HG03575 (cell line): ENCODE measurements at regions not wholly inside any gene's neighbourhood (a gene's known extent, or its start where the extent isn't known, plus 50 kb on each side); places are given as distances from the start of the nearest gene placed in this dataset.

Source experiments
- ATAC-seq: cut with Tn5 transposase; IDR thresholded peaks from one replicate; pipeline ENCODE4 v1.9.1; 2021; ENCODE audit not compliant: unreplicated experiment, insufficient number of reproducible peaks, low FRiP score; ENCODE audit errors: extremely low read depth

GRCh38 chr13:74084375-74084935 lies 49.7 kb downstream of the KLF12 start:
- no peak for ATAC-seq

DNA sequence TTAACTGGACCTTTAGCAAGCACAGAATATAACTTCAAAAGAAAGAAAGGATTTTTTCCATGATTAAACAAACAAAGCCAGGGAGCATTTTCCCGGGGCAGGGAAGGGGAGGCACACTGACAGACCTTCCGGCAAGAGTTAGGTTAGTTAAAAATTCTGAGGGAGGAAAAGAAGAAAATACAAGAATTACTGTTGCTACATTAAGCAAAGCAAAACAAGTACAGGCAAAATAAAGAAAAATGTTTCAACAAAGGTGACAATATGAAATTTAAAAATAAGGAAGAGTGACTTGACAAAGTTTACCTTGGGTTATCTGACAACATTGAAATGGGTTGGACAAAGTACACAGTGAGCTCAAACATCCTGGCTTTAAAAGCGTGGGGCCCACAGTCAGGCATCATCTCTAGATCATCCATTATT lies 51.5 kb downstream of the KLF12 start:
- ATAC-seq, result no peak

GRCh38 chr13:74080762-74081161 lies 53.4 kb downstream of the KLF12 start:
- no peak for ATAC-seq

DNA sequence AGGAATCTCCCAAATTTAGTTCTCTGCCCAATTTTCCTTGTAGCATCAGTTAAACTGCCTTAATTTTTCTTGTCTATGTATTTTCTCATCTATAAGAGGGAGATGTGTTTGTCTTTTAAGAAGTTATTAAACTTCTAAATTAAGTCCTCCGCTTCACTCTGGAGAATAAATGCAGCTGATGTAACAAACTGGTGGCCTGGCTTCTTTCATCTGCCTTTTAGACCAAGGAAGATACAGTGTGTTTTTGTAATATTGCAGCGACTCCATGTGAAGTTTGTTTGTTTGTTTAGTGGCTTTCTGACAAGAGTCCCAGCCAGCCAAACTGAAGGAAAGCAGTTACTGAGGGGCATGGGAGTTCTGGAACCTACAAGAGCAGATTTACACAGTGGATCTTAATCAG lies 56.4 kb downstream of the KLF12 start:
- no peak for ATAC-seq

- no peak for ATAC-seq
Measured at GRCh38 chr13:74077375-74077774, 56.8 kb downstream of the KLF12 start.

DNA sequence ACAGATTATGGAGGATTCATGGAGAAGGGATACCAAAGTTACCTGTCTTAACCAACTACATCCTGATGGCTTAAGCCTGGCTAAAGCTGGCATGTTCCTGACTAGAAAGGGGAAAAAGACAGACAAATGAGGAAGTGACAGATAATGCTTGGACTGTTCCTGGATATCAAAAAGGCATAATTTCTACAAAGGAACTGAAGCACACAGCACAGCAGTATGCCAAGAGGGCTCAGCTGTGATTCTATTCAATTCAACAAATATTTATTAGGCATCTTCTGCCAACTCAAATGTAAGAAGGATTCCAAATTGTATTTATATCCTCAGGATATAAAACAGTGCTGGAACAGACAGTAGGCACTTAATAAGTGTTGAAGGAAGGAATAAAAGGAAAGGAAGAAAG lies 59.5 kb downstream of the KLF12 start:
- ATAC-seq, result no peak

- ATAC-seq, result no peak
Measured at GRCh38 chr13:74073274-74073673, 60.9 kb downstream of the KLF12 start.

DNA sequence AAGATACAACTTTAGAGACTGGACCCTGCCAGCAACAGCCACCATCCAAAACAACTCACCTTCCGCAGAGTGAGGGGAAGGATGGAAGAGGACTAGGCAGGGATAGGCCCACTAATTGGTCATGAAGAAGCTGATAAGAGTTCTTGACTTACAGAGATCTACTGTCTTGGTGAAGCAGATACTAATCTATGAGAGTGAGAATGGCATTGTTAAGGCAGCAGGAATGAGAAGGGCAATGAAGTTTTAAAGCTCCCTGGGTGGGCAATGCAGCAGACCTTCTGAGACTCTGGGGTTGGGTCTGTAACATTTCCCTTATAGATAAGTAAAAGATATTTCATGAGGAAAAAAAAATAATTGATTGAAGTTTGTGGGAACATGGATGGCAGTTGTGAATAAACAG lies 63.7 kb downstream of the KLF12 start:
- ATAC-seq, result no peak

DNA sequence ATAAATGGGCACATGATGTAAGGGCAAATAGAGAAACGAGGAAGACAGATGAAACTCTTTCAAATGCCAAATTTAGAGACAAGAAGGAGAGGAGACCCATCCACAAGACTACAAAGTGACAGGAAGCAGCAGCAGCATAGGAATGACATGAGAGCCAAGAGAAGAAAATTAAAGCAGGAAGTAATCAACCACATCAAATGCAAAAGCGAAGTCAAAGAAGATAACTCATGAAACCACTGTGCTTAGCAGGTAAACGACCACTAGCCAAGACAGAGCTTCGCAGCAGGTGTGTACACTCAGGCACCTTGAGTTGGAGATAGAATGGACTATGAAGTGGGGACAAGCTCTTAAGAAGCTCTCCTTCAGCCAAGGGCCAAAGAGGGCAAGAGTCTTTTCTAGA lies 64.1 kb downstream of the KLF12 start:
- ATAC-seq, result no peak

GRCh38 chr13:74068471-74068870 lies 65.7 kb downstream of the KLF12 start:
- ATAC-seq, result no peak

- ATAC-seq, result no peak
Measured at GRCh38 chr13:74067818-74068217, 66.4 kb downstream of the KLF12 start.

GRCh38 chr13:74066937-74067336 lies 67.3 kb downstream of the KLF12 start:
- no peak for ATAC-seq

DNA sequence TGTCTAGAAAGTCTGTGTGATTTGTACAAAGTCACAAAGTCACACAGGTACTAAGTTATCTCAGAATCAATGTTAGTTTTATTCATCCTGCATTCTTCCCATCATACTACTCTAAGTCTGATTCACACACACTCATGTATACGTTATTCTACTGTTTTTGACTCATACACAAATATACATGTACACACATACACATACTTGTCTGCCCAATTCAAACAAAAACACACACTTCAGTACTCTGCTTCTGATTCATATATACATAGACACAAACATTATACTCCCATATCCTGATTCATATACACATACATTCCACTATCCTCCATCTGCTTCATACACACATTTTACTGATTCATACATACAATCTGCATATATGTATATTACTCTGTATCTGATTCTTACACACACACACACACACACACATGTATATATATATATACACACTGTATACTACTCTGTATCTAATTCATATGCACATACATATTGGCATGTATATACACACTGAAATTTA lies 69.3 kb downstream of the KLF12 start:
- no peak for ATAC-seq

DNA sequence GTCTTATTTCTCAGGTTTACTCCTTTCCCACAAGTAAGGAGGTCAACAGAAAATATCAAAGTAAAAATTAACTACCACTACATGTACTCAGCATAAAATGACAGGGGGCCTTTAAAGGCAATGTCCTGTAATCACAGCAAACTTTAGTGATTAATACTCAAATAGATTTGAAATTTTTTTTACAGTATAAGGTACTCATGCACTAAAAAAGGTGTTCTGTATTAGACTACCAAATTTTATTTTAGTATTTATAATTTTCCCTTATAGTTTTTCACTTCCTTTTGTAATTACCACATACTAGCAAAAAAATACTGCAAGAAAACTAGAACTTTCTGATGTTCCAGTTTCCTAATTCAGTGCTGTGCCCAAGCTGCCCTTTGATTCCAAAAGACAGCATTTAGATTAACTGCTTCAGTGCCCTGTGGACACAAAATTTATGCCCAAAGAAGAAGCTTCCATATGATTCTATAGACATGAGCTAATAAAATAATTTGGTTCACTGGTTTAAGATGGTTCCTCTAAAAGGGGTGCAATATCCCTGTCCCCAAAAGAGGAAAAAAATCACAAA lies 70.6 kb downstream of the KLF12 start:
- ATAC-seq, result no peak

DNA sequence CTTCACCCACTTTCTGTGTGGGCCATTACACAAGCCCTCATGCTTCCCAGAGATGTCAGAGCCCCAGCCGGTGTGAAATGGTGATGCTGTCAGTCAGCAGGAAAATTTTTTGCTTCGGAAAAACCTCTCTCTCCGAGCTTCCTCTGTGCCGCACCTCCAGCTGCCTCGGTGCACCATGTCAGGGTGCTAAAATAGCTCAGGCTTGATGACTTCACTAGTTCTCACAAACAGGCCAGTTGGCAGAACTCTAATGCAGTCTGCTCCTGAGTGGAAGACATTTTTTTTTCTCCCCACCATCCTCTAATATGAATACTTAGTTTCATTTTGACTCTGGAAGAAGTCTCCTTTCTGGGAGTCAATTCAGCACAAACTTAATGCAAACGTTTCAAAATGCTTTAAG lies 71.3 kb downstream of the KLF12 start:
- peak; percentile 60 for ATAC-seq

DNA sequence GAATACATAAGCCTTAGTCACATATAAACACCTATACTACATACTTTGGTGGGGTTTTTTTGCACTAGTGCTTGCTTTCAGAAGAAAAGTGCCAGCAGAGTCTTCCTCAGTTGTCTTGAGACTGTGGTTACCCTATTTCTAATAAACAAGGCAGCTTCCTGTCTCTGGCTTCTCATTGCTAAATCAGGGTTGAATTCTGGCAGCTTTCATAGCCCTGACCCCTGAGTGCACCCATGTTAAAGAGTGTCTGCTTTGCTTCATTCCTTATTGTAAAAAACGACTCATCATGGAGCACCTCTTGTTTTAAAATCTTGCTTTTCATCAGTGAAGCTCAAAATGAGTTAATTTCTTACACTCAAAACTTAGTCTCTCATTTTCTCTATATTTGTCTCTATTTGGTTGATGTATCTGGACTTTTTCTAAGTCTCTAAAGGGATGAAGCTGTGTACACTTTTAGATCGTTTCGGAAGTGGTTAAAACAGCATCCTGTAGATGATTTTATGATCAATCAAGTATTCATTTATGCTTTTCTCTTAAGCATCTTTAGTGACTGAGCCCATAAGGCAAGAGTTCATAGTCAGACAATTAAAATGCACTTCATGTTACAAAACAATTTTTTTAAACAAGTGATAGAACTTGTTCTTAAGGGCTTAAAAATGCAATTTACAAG lies 72.1 kb downstream of the KLF12 start:
- peak; percentile 48 for ATAC-seq

DNA sequence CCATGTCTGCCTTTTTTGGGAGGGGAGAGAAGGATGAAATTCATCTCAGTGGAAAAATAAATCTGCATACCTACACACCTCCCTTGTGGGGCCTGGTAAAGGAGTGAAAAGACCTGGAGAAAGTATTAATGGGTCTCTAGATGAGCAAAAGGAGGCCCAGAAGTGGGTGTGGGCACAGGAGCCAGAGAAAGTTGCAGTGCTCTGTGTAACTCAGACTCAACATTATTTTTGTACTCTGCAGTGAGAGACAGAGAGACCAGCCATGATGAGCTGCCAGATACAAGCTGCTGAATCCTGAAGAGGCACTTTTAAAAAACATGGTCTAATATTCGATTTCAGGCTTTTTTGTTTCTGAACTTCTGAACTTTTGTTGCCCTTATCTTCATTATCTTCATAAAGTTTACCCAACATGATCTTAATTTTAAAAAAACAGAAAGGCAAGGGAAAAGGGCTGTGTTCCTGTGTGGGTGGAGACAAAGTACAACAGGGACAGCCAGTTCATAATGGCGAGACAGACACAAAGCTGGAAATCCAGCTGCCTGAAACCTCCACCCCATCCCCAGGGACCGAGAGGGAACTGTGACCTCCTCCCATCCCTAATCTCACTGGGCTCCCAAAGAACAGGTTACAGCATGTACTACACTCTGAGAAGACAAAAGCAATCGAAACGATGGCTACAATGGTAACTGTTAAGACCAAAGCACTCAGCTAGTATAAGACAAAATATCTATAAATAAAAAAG lies 77.2 kb downstream of the KLF12 start:
- no peak for ATAC-seq

DNA sequence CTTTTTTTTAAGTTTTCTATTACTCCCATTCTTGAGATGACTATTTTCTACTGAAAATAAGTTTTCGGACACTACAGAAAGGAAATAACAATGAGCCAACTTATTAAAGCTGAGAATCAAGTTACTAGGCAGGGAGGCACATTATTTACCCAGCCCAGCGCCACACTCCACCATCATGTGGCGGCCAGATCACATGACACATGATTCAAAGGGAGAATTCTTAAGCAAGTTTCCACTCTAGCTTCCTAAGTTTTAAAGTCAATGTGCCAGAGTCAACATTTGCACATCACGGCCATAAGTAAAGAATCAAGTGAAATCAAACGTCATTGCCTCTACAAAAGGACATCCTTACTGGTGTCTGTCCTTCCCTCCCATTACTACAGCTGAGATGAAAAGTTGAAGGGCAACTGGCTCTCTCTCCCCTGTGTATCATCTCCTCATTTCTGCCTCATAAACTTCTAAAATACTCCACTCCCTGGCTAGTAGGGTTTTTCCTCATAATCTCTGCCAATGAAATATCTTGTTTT lies 81.7 kb downstream of the KLF12 start:
- ATAC-seq, result no peak

GRCh38 chr13:74048756-74049155 lies 85.4 kb downstream of the KLF12 start:
- ATAC-seq, result no peak
